ENCODE measurements at regions not wholly inside any gene's neighbourhood (a gene's known extent, or its start where the extent isn't known, plus 50 kb on each side); places are given as distances from the start of the nearest gene placed in this dataset.

GRCh38 chr12:77323788-77324415, 258.5 kb upstream of the E2F7 start:
- no peak for TF ChIP-seq GATA2 (IDR thresholded peaks at IDR 0.05; ENCODE audit: low read depth, low read length)
- TF ChIP-seq GATA3 (IDR thresholded peaks at IDR 0.05; ENCODE audit: low read depth, low read length) = no peak

All from SH-SY5Y (cell line).